Stimulated activated CD8-positive, alpha-beta memory T cell treated with anti-CD3 and anti-CD28 coated beads, Interleukin-15, amount 100 ng/mL, for 1 hour (primary cell): ENCODE measurements at regions not wholly inside any gene's neighbourhood (a gene's known extent, or its start where the extent isn't known, plus 50 kb on each side); places are given as distances from the start of the nearest gene placed in this dataset.

ENCODE experiments used
- DNase-seq: peaks from one replicate; pipeline ENCODE4 v3.0.0-alpha.2; 2020; ENCODE audit warnings: low read depth

DNA sequence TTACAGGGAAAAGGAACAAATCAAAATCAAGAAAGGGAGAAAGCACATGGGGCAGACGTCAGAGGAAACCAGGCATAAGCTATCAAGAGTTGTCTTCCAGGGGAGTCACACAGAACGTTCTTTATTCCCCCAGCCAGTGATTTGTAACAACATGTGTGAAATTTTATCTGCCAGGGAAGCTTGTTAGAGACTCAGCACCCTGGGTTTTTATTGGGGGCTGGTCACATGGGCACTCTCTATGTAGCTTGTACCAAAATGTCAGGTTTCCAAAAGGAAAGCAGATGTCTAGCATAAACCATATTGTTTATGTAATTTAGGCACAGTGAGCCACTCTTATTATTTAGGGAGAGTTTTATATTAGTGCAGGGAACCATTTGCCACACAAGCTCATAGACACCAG is 440.4 kb upstream of the DCN start:
- DNase-seq, result no peak

DNA sequence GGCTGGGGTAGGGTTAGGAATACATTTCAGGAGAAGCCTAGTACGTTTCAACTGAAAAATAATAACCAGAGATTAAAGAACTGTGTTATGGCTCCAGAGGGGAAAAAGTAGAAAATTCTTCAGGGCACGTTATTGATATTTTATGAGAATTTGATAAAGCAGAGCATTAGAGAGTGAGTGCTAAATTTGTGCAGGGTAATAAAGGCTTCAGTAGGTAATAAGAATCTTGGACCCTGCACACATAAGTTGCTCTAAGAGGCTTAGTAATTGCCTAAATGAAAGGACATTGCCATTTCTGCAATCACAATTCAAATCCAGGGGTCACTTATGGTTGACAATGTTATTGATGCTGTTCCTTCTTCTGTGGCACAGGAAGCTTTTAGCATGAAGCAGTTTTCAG is 439.4 kb upstream of the DCN start:
- no peak for DNase-seq

DNA sequence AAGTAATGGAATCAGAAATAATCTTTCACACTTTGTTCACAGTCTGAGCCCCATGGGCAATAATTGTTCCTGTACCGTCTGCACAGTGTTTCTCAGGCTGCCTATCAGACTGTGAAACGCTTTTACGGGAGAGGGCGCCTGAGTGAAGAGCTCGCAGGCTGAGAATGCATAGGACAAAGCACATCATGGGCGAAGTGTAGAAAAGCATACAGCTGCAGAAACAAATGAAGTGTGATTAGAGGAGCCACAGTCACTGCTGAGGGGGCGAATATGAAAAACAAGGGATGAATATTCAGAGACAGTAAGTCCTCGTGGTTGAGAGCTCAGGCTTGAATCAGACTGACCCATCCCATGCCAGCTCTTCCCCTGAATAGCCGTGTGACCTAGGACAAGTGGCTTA is 438.4 kb upstream of the DCN start:
- no peak for DNase-seq

DNA sequence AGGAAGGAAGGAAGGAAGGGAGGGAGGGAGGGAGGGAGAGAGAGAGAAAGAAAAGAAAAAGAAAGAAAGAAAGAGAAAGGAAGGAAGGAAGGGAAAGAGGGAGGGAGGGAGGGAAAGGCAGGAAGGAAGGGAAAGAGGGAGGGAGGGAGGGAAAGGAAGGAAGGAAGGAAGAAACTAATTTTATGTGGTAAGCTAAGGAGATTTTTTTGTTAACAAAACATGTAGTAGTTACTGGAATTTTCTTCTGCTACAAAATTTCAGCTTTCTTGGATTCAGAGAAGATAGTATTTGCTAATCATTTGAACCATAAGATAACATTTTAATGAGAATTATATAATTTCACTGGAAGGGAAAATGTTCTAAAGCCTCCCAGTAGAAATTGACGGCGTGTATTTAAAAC is 437.8 kb upstream of the DCN start:
- no peak for DNase-seq

DNA sequence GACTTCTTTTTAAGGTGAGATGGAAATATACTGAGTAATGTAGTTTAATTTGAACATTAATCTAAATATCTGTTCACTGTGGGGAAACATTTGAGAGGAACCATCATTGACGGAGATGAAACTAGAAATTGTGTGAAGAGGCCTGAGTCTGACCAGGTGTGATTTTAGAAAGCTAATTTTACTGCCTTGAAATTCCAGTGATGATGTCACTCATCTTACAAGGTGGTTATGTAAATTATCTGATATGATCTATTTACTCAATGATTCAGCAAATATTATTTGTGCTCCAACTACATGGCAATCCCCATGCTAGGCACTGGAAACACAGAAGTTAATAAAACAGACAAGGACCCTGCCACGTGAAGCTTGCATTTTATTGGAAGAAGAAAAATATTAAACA is 435.7 kb upstream of the DCN start:
- no peak for DNase-seq

DNA sequence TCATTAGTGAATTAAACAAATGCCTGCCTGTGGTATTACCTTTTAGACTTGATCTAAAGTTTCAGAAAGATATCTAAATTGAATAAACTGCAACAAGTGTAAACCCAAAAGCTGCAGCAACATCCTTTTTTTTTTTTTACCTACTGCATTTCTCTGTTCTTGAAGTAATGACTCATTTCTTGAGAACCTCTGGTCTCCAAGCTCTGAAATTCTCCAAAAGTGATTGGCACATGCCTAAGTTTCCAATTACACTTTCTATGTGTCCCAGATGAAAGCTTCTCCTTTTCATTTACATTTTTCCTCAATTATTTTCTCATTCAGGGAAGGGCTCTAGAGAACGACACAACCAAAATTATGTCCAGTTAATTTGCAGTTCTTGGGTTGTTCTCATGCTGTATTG is 435.2 kb upstream of the DCN start:
- DNase-seq, result no peak

DNA sequence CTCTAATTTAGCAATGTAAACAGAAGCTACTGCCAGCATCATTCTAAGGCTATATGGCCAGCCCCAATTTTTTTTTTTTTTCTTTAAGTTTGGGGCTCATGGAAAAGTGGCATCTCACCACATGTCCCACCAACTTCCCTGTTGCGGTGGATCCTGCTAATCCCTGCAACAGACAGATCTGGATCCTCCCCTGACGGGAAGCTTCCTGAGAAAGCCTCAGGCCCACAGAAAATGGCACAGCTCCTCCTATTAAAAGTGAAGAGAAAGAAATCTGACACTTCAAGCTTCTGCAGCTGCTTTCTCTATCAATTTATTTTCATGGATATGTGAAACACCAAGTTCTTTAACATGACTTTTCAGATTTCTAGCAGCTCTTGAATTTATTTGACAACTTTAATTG is 433.8 kb upstream of the DCN start:
- DNase-seq, result no peak

DNA sequence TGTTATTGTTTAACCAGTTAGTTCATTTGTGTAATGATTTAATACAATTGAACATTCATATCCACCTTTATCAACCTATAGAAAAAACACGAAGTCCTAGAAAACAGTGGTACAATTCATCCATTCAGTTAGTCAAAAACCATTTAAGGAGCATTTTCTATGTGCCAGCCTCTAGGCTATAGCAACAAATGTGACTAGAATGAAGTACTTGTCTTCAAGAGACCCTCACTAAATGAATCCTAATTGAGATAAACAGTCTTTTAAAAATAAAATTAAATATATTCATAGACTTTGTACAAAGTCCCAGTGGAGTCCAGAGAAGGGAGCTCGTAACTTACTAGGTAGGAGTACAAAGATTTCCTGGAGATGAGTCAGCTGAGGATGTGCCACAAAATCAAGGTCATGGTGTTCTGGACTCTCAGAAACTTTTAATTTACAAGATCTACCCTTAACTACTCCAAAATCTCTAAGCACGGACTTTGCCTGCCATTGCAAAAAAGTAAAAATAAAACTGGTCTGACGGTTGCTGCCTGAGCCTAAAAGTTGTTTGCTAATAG is 430.7 kb upstream of the DCN start:
- no peak for DNase-seq

DNA sequence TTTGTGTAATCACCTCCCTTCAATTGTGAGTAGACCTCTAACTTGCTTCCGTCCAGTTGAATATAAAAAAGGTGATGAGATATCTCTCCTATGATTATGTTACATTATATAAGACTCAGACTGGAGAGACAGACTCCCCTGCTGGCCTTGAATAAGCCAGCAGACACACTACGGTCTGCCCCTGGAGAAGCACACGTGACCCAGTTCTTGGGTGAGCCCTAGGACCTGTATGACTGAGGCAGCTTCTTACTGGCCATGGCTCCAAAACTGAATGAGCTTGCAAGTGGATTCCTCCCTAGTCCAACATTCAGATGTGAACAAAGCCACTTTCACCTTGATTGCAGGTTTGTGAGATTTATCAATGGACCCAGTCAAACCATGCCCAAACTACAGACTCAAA is 427.9 kb upstream of the DCN start:
- no peak for DNase-seq

DNA sequence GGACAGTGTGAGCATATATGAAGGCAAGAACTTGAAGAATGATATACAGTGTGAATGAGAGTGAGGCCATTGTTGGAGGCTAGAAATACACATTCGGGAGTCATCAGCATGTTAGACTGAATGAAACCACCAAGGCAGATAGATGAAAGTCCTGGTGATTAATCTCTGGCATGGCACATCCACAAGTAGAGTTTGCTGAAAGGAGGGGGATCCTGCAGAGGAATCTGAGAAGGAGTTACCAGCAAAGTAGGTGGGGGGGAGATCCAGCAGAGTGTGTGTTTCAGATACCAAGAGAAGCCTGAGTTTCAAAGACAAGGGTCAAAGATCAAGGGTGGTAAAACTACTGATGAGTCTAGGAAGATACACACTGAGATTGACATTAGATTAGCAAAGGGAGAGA is 426.7 kb upstream of the DCN start:
- DNase-seq, result no peak

DNA sequence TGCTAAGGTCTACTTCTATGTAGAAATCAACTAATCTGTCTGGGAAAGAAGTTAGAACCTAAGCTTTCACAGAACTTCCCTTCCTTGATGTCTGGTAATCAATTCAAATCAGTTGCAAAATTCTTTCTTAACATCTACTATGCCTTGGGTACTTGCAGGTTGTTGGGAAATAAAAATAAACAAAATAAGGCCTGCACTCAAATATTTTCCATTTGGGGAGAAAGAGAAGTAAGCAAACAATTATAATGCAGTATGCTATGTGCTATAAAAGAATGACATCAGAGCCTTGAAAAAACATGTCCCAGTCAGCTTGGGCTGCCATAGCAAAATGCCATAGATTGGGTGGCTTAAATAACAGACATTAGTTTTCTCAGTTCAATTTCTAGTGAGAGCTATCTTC is 425.9 kb upstream of the DCN start:
- no peak for DNase-seq

DNA sequence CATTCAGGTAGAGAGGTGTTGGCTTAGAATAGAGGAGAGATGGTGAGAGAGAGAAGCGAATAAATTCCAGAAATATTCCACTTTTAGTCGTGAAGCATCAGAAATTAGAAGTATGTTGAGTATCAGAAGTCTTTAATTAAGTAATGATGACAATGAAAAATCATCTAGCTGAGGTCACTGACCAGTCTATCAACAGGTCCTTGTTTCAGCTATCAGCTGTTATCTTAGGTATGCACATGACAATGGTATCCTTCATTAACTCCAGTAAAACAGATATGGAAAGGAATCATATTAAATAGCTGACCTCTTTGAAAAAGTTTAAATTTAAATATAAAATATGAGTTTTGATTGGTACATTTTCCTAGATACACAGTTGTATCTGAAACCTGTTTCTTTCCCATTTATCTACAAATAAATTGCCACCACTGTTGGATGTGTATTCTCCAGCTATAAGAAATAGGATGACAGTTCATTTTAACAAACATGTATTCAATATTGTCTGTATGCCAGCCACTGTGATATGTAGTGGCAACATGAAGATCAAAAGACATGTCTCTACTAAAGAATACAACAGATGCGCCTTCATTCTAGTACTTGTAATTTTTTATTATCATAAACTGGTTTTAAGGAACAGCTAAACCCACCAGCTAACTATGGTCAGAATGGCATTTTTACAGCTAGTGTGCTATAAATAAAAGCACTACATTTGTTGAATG is 424.2 kb upstream of the DCN start:
- DNase-seq, result no peak

DNA sequence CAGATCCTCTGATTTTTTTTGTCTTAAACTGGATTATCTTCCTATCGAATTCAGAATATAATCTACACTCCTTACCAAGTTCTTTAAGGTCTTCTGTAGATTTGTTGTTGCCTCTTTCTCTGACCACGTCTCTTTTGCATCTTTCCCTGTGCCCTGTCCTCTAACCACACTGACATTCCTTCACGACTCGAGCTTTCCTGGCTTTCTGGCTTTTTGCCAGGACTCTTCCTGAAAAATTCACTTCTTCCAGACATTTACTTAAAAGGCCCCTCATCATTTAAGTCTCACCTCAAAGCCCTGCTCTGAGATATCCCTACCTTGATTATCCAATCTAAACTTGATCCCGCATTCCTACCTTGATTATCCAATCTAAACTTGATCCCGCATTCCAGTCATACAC is 422.3 kb upstream of the DCN start:
- DNase-seq, result no peak

DNA sequence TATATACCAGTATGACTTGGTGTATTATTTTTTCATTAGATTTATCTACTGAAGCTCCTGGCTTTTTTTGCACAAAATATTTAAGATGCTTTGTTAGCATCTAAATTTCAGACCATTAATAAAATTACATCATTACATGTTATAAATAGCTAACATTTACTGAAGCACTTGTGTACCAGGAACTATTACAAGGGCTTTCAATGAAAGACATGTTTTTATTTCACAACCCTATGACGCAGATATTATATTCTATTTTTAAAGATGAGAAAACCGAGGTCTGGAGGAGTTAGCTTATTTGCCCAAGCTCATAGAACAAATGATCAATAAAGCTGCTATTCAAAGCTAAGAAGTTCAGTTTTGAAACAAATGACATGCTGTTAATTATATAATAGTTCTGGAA is 420.4 kb upstream of the DCN start:
- no peak for DNase-seq

DNA sequence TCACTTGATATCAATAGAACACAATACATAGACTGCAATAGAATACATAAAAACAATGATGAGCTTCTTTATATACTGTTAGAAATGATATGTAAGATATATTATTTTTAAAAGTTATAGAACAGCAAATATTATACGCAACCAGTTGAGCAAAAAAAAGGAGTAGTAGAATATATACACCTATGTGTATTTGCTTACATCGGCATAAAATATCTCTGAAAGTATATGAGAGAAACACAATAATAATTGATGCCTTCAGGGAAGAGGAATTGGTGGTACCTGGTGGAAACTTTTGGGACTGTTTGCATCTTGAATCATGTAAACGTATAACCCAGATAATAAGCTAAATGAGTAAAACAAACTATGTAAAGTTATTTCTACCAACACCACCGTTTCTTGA is 418.4 kb upstream of the DCN start:
- DNase-seq, result no peak

DNA sequence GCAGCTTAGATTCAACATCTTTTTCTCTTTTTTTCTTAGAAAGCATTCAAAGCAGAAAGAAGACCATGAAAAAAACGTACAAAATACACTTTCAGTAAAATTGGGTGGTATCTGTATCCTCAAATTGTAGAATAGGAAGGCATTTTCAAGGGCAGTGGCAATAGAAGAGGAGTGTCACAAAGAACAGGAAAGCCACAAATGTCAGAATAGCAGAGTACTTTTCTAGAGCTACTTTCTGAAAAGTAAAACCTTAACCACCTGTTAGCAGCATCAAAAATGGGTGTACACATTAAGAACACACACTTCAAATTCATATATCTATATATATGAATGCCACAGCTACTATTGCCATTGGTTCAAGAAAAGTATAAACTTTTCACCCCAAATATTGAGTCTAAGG is 412.1 kb upstream of the DCN start:
- DNase-seq, result no peak

DNA sequence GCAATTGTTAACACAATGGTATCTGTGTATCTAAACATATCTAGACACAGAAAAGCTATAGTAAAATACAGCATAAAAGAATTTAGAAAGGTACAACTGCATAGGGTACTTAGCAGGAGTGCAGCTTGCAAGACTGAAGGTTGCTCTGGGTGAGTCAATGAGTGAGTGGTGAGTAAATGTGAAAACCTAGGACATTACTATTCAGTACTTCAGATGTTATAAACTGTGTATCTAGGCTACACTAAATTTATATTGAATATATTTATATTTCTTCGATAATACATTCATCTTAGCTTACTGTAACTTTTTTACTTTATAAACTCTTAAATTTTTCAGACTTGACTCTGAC is 409.0 kb upstream of the DCN start:
- DNase-seq, result no peak

DNA sequence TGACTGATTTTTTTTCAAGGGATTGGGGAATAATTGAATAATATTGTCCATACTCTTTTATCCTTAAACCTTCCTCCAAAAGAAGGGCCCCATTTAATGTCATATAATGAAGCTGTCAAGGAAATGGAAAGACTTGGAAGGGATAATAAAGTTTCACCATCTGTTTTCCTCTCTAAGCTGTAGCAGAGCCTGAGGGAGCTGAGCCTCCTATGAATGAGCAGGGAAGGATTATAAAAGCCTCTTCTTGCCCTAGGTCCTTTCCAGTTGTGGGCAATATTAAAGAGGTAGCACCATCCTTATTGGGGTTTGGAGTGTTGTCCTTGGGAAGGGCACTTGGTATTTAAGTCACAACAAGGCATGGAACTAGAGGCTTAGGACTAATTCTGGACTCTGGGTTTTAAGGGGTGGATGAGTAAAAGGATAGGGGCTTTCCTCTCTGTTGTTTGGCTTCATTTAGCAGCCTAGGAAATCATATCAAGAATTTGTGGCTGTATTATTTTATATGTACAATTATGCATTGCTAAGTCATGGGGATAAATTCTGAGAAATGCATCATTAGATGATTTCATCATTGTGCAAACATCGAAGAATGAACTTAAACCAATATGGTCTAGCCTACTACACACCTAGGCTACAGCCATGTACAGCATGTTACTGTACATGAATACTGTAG is 408.5 kb upstream of the DCN start:
- no peak for DNase-seq

DNA sequence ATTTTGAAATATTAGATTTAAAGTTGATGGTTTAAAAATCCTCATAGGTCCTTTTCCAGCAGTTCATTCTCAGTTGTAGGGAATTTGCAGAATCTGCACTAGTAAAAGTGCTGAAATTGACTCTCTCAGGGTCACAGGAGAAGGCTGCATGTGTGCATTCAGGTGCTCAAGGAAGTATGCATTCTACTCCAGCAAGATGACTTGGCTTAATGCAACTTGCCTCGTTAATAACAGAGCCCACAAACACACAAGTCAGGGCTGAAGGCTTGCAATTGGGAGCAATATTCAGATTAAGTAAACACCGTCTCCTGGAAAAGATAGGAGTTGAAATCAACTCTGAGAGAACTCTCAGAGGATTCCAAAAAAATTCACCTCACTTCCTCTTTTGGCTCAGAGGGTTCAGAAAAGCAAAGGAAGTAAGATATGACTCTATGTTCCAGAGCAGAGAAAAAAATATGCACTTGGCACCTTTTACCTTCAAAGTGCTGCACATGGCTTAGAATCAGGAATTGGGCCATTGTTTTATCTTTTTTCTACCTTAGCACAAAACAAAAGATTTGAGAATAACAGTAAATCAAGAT is 406.3 kb upstream of the DCN start:
- DNase-seq, result no peak

DNA sequence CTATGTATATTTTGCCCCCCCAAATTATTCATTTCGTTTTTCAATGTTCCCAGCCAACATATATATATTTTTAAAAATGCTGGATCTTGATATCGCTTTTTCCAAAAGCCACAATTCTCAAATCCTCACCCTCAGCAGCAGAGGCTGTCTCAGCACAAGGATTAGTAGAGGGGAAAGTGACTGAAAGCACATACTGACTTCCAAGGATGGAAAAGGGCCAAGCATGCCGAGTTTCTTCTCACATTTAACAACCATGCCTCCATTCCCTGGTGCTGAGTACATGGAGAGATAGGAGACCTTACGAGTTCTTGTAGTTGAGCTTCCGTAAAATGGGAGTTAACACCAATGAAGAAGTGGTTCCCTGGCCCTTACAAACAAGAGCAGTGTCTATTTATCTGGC is 403.4 kb upstream of the DCN start:
- no peak for DNase-seq

DNA sequence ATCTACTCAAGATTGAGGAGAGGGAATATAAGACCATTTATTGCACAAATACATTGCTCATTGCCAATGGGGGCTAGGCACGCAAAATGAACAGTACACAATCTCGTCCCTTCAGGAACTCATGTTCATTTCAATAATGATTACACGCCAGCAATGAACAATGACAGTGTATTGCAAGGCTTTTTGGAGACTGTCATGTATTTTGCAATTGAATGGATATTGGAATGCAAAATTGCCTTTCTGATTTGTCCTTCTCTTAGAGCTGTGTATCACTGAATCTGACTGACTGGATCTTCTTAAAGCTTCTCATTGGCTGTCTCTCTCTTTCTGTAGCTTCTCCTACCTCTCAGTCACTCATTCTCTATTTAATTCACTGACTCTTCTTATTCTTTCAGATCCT is 400.2 kb upstream of the DCN start:
- DNase-seq, result no peak

DNA sequence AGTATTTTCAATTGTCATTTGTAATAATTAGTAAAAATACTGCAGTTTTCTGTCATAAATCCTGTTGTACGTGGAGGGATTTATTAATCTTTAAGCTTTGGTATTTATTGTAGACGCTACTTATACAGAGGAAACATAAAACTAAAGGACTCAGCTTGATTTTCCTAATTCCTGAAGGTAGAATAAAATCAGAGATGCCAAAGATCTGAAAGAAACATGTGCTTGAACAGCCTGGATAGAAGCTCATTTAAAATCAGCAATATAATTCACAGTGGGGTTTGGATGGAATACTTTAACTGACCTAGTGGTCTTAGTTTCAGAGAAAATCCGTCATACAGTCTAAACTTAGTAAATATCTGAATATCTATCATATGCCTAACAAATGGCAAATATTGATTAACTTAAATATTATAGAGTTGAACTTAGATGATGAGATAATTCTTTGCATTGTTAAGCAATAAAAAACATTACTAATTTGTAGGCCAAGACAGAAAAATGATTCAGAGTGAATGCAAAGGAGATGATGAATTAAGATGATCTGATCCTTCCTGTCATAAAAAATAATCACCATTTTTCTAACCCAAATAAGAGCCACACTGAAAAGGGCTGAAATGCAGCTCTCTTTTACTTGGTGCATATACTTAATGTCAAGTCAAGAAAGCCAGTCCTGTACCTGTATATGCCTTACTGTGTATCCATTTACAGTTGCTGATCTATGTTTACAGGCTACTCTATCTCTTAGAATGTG is 397.1 kb upstream of the DCN start:
- DNase-seq, result no peak
